Cardiac fibroblast (primary cell): ENCODE measurements at regions not wholly inside any gene's neighbourhood (a gene's known extent, or its start where the extent isn't known, plus 50 kb on each side); places are given as distances from the start of the nearest gene placed in this dataset.

Source experiments
- DNase-seq, 2 donors: peaks; one replicate each; pipeline versions ENCODE4 v3.0.0 to v3.0.0-alpha.2; 2010; ENCODE audit warnings: low read depth in 2 of 2
- H3K4me3 ChIP-seq, 2 donors: replicated peaks in 1 of 2; 1 replicate in 1 of 2; 2 replicates in 1 of 2; pipeline ENCODE4 v1.5.1; 2011; ENCODE audit warnings: low read depth in 2 of 2, low read length in 2 of 2, mild to moderate bottlenecking in 2 of 2, moderate library complexity in 1 of 2
- CTCF ChIP-seq: IDR thresholded peaks from one replicate; pipeline ENCODE4 v1.5.1; 2011; ENCODE audit warnings: low read depth, mild to moderate bottlenecking, low read length, inconsistent platforms

- no peak for DNase-seq
- no peak for TF ChIP-seq CTCF
These were observed 222.7 kb downstream of the CYRIA start for GRCh38 chr2:16442971-16443370.

GRCh38 chr2:16441431-16441830, 224.2 kb downstream of the CYRIA start:
- no peak for TF ChIP-seq CTCF
- no peak for DNase-seq
- H3K4me3 ChIP-seq, result no peak overlapping the region

More at GRCh38 chr2:16442971-16443370, 222.7 kb downstream of the CYRIA start:
- H3K4me3 ChIP-seq, result no peak overlapping the region

GRCh38 chr2:16440898-16441297, 224.7 kb downstream of the CYRIA start:
- TF ChIP-seq CTCF, result no peak
- no peak for DNase-seq
- H3K4me3 ChIP-seq, result no peak overlapping the region

- no peak for TF ChIP-seq CTCF
- DNase-seq, result no peak
- H3K4me3 ChIP-seq, result no peak overlapping the region
These were observed 226.9 kb downstream of the CYRIA start for GRCh38 chr2:16438613-16439321.

GRCh38 chr2:16437189-16437588, 228.4 kb downstream of the CYRIA start:
- TF ChIP-seq CTCF, result no peak
- DNase-seq, result no peak
- H3K4me3 ChIP-seq, result no peak overlapping the region

- TF ChIP-seq CTCF, result no peak
- H3K4me3 ChIP-seq, result no peak overlapping the region
- DNase-seq, result no peak
These were observed 231.2 kb downstream of the CYRIA start for GRCh38 chr2:16434393-16434792.

- H3K4me3 ChIP-seq, result no peak overlapping the region
- no peak for TF ChIP-seq CTCF
- DNase-seq, result no peak
These were observed 234.8 kb downstream of the CYRIA start for GRCh38 chr2:16430846-16431245.
